ENCODE measurements at regions not wholly inside any gene's neighbourhood (a gene's known extent, or its start where the extent isn't known, plus 50 kb on each side); places are given as distances from the start of the nearest gene placed in this dataset.

- no peak for ATAC-seq
- TF ChIP-seq PATZ1 (CRISPR knock-in tag; IDR thresholded peaks at IDR 0.05; ENCODE audit: borderline replicate concordance) (no peak), GLIS3 (CRISPR knock-in tag; IDR thresholded peaks at IDR 0.05) (no peak), ZNF70 (CRISPR knock-in tag; IDR thresholded peaks at IDR 0.05) (no peak), CSDC2 (CRISPR knock-in tag; IDR thresholded peaks at IDR 0.05) (no peak), ESRRG (CRISPR knock-in tag; IDR thresholded peaks at IDR 0.05) (no peak), BACH2 (CRISPR knock-in tag; IDR thresholded peaks at IDR 0.05; ENCODE audit: borderline replicate concordance) (no peak), ZC3H10 (CRISPR knock-in tag; IDR thresholded peaks at IDR 0.05) (no peak)
These were observed 349.4 kb upstream of the LRRC3B start for GRCh38 chr3:26273196-26273595.

- TF ChIP-seq PPARA (CRISPR knock-in tag; IDR thresholded peaks at IDR 0.05; ENCODE audit: borderline replicate concordance): no peak
- TF ChIP-seq ARNTL (CRISPR knock-in tag; IDR thresholded peaks at IDR 0.05; ENCODE audit: borderline replicate concordance, low read depth): no peak
- no peak for ATAC-seq
These were observed 343.5 kb upstream of the LRRC3B start for GRCh38 chr3:26279091-26279490.

- no peak for TF ChIP-seq SNAI2 (CRISPR knock-in tag; IDR thresholded peaks at IDR 0.05)
- no peak for TF ChIP-seq ZFP30 (CRISPR knock-in tag; IDR thresholded peaks at IDR 0.05)
- TF ChIP-seq ESRRG (CRISPR knock-in tag; IDR thresholded peaks at IDR 0.05): no peak
- no peak for TF ChIP-seq ARNTL (CRISPR knock-in tag; IDR thresholded peaks at IDR 0.05; ENCODE audit: borderline replicate concordance, low read depth)
- TF ChIP-seq ISL1 (CRISPR knock-in tag; IDR thresholded peaks at IDR 0.05): no peak
- no peak for TF ChIP-seq CREB5 (CRISPR knock-in tag; IDR thresholded peaks at IDR 0.05; ENCODE audit: low read depth)
- no peak for TF ChIP-seq TCF4 (CRISPR knock-in tag; IDR thresholded peaks at IDR 0.05; ENCODE audit: borderline replicate concordance)
- no peak for TF ChIP-seq TSHZ2 (CRISPR knock-in tag; IDR thresholded peaks at IDR 0.05)
- no peak for TF ChIP-seq ZFP3 (CRISPR knock-in tag; IDR thresholded peaks at IDR 0.05)
- no peak for TF ChIP-seq ZC3H10 (CRISPR knock-in tag; IDR thresholded peaks at IDR 0.05)
- TF ChIP-seq CSRNP3 (CRISPR knock-in tag; IDR thresholded peaks at IDR 0.05): no peak
- no peak for TF ChIP-seq PATZ1 (CRISPR knock-in tag; IDR thresholded peaks at IDR 0.05; ENCODE audit: borderline replicate concordance)
- ATAC-seq: no peak
These were observed 342.1 kb upstream of the LRRC3B start for GRCh38 chr3:26280517-26280916.

- ATAC-seq: no peak
- TF ChIP-seq ZC3H10 (CRISPR knock-in tag; IDR thresholded peaks at IDR 0.05): no peak
- no peak for TF ChIP-seq BACH2 (CRISPR knock-in tag; IDR thresholded peaks at IDR 0.05; ENCODE audit: borderline replicate concordance)
- TF ChIP-seq ZFP3 (CRISPR knock-in tag; IDR thresholded peaks at IDR 0.05): no peak
- no peak for TF ChIP-seq TCF4 (CRISPR knock-in tag; IDR thresholded peaks at IDR 0.05; ENCODE audit: borderline replicate concordance)
- no peak for TF ChIP-seq TOX (CRISPR knock-in tag; IDR thresholded peaks at IDR 0.05; ENCODE audit: borderline replicate concordance)
- TF ChIP-seq ZNF565 (CRISPR knock-in tag; conservative IDR thresholded peaks at IDR 0.05; ENCODE audit: low read depth): no peak
- TF ChIP-seq PPARA (CRISPR knock-in tag; IDR thresholded peaks at IDR 0.05; ENCODE audit: borderline replicate concordance): no peak
- TF ChIP-seq PATZ1 (CRISPR knock-in tag; IDR thresholded peaks at IDR 0.05; ENCODE audit: borderline replicate concordance): no peak
- TF ChIP-seq CREB5 (CRISPR knock-in tag; IDR thresholded peaks at IDR 0.05; ENCODE audit: low read depth): no peak
- no peak for TF ChIP-seq ARNTL (CRISPR knock-in tag; IDR thresholded peaks at IDR 0.05; ENCODE audit: borderline replicate concordance, low read depth)
- TF ChIP-seq ZNF8 (CRISPR knock-in tag; IDR thresholded peaks at IDR 0.05): no peak
- no peak for TF ChIP-seq ZNF70 (CRISPR knock-in tag; IDR thresholded peaks at IDR 0.05)
- TF ChIP-seq ZFP30 (CRISPR knock-in tag; IDR thresholded peaks at IDR 0.05): no peak
These were observed 341.1 kb upstream of the LRRC3B start for GRCh38 chr3:26281284-26281985.

Measured in SK-N-SH treated with all-trans-retinoic acid at 6 μM for 48 hours (cell line).